ENCODE measurements at regions not wholly inside any gene's neighbourhood (a gene's known extent, or its start where the extent isn't known, plus 50 kb on each side); places are given as distances from the start of the nearest gene placed in this dataset.

DNA sequence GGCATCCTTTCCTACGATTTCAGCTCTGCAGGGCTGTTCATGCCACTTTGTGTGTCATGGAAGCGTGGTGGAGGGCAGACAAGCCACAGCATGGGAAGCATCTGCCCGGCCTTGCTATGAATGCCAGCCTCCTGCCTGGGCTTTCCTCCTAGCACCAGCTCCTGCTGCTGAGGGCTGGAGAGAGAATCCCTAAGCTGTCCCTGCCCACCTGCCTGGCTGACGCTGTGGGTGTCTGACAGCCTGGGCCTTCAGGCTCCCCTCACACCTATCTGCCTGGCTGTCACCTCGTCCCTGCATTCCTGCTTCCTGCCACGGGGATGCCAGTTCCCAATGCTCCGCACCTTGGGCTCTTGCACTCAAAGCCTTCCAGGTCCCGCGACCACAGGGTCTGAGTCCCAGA, 606.5 kb upstream of the MGMT start:
- no peak for DNase-seq (ENCODE audit: low spot score)
- in situ Hi-C loops (cut with MboI; ENCODE audit: low sequenced_read_pairs, unreplicated experiment) = no loop called here
- TF ChIP-seq, protein P1, sequence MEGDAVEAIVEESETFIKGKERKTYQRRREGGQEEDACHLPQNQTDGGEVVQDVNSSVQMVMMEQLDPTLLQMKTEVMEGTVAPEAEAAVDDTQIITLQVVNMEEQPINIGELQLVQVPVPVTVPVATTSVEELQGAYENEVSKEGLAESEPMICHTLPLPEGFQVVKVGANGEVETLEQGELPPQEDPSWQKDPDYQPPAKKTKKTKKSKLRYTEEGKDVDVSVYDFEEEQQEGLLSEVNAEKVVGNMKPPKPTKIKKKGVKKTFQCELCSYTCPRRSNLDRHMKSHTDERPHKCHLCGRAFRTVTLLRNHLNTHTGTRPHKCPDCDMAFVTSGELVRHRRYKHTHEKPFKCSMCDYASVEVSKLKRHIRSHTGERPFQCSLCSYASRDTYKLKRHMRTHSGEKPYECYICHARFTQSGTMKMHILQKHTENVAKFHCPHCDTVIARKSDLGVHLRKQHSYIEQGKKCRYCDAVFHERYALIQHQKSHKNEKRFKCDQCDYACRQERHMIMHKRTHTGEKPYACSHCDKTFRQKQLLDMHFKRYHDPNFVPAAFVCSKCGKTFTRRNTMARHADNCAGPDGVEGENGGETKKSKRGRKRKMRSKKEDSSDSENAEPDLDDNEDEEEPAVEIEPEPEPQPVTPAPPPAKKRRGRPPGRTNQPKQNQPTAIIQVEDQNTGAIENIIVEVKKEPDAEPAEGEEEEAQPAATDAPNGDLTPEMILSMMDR (IDR thresholded peaks at IDR 0.05; ENCODE audit: borderline replicate concordance, control extremely low read depth, extremely low read depth, insufficient read depth, missing control alignments) = no peak

DNA sequence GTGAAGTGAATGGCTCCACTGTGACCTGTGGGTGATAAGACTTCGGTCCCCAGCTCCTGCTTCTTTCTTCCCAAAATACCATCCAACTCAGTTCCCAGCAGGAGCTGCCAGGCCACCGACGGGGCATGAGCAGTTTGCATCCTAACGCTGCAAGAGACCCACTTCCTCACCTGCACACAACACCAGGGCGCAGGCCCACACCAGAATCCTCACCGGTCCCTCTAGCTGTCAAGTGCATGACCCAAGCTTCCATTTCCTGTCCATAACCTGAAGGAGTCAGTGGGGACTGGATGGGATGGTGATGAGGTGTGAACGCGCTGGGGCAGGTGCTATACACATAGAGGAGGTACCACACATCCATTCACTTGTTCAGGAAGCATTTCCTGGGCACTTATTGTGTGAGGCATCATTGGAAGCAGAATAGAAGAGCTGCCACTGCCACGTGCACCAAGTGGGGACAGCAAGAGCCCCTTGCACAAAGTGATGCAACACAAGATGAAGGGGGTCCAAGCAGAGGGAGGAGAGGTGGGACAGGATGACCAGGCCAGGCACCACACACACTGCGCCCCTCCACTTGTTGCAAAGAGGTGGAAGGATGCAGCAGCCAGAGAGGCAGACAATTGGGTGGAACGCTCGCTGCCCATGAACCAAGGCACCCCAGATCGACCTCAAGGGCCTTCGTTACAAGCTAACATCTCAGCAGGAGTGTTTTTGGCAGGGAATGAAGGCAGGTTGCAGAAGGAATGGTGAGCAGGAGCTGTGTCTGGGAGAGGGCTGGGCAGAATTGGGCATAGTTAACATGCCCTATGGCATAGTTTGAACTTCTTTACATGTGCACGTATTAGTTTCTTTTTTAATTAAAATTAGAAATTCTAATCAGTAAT, 605.8 kb upstream of the MGMT start:
- TF ChIP-seq, protein P1 (IDR thresholded peaks at IDR 0.05; ENCODE audit: borderline replicate concordance, control extremely low read depth, extremely low read depth, insufficient read depth, missing control alignments) = no peak
- DNase-seq (ENCODE audit: low spot score) = no peak
- in situ Hi-C loops (cut with MboI; ENCODE audit: low sequenced_read_pairs, unreplicated experiment) = no loop called here

DNA sequence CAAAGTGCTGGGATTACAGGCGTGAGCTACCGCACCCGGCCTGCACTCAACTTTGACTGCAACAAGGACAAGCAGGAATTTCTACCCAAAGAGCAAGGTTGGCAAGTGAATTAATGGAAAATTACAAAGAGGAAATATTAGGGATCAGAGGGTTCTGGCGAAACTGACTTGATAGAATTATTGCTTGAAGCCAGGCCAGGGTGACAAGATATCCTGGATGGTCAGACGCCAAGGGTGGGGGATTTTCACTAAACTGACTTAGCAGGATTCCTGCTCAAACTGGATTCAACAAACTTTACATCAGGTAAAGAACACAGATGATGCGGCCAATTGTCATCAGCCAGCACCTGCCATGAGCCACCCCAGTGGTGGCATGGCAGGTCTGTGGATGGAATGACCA, 603.6 kb upstream of the MGMT start:
- DNase-seq (ENCODE audit: low spot score) = no peak
- TF ChIP-seq, protein P1 (IDR thresholded peaks at IDR 0.05; ENCODE audit: borderline replicate concordance, control extremely low read depth, extremely low read depth, insufficient read depth, missing control alignments) = no peak
- in situ Hi-C loops (cut with MboI; ENCODE audit: low sequenced_read_pairs, unreplicated experiment) = no loop called here

DNA sequence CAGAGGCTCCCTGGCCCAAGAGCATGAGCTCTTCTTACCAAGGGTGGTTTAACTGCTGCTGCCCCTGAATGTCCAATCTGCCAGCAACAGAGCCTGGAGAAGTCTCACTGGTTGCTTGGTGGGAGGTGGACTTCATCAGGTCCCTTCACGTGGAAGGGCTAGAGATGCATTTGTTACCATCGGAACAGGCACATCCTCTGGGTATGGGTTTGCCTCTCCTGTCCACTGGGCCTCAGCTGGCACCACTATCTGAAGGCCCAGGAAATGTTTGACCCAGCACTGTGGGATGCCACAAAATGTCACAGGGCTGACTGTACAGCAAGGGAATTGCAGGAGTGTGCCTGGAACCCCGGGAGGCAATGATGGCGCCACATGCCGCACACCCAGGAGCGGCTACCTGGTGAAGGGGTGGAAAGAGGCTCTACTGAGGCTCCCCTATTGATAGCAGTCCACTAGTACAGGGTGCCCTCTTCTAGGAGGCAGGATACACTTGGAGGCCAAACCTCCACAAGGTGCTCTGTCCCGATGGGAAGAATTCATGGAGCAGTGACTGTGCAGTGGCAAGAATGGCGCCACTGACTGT, 603.1 kb upstream of the MGMT start:
- in situ Hi-C loops (cut with MboI; ENCODE audit: low sequenced_read_pairs, unreplicated experiment) = no loop called here
- no peak for DNase-seq (ENCODE audit: low spot score)
- TF ChIP-seq, protein P1 (IDR thresholded peaks at IDR 0.05; ENCODE audit: borderline replicate concordance, control extremely low read depth, extremely low read depth, insufficient read depth, missing control alignments) = no peak

DNA sequence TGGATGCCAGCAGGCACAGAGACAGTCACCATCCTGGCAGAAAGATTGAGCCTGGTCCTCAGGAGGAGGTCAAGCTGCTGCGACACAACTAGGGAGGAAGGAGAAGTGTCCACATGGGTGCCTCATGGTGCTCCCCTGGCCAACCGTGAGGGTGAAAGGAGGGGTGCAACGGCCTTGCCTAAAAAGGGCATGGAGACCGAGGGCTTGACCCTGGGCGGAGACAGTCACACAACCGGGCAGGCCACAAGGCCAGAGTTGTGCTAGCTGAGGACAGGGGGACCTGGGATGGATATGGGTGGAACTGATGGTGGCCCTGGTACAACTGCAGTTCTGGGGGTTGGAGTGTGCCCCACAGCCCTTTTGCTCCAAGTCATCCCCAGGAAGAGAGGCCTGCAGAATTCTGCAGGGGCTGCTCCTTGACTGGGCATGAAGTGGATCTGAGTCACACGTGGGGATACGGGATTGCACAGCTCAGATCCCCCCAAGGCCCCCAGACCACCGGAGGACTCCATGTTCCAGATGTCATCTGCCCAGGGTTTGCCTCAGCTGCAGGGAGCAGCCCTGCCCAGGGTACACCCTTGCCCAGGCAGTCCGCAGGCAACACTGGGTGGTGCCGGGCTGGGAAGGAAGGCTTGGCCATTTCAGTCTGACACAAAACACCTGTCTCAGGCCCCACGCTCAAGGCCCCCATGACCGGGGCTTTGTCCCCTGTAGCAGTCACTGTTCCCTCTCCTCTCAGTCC, 602.3 kb upstream of the MGMT start:
- TF ChIP-seq, protein P1 (IDR thresholded peaks at IDR 0.05; ENCODE audit: borderline replicate concordance, control extremely low read depth, extremely low read depth, insufficient read depth, missing control alignments) = no peak
- in situ Hi-C loops (cut with MboI; ENCODE audit: low sequenced_read_pairs, unreplicated experiment) = no loop called here
- no peak for DNase-seq (ENCODE audit: low spot score)

DNA sequence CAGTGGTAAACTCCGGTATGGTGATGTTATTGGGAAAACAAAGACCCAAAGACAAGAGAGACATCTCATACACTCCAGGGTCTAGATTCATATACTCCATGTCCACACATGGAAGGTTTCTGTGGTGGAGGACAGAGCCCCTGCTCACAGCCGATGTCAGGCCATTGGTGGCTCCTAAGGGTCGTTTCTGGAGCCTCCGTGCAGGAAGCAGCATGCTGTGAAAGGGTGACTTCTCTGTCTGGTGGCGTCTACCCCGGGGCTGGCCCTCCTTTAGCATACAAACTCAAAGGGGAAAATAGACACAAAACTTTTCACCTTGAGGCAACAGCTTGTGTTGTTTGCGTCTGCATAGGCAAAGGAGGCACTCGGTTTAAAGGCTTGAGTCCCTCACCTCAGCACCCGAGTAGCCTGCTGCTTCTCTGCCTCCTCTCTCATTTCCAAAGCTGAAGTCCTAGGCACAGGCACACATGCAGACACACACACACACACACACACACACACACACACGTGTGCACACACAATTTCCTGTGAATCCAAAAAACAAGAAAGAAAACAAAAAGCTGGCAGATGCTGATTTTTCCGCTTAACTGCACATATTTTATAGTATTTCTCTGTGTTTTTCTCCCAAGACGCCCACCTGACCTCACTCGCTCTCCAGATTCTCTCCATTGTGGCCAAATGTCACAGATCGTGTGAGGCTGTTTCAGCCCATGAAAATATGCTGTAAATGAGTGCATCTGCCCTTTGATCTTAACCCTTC, 601.4 kb upstream of the MGMT start:
- in situ Hi-C loops (cut with MboI; ENCODE audit: low sequenced_read_pairs, unreplicated experiment) = no loop called here
- no peak for DNase-seq (ENCODE audit: low spot score)
- TF ChIP-seq, protein P1 (IDR thresholded peaks at IDR 0.05; ENCODE audit: borderline replicate concordance, control extremely low read depth, extremely low read depth, insufficient read depth, missing control alignments) = no peak
